Activated B cell treated with CpG ODN at 0.5 μM for 24 hours (primary cell): ENCODE measurements at regions not wholly inside any gene's neighbourhood (a gene's known extent, or its start where the extent isn't known, plus 50 kb on each side); places are given as distances from the start of the nearest gene placed in this dataset.

ENCODE experiments used
- ATAC-seq: fragments of 200-7000 bp; cut with Tn5 transposase; one replicate; pipeline ENCODE4 v1.10.0; 2021; ENCODE audit warnings: low read depth, mild to moderate bottlenecking, moderate library complexity
- CTCF ChIA-PET: fragments of 350-600 bp; sonication (Branson Sonifier 250); formaldehyde crosslinking; loops from one replicate; lab custom pipeline; 2021; ENCODE audit warnings: antibody characterized with exemption; lab: Charles Lee
- POLR2A ChIA-PET: fragments of 350-600 bp; sonication (Branson Sonifier 250); formaldehyde crosslinking; loops from one replicate; lab custom pipeline; 2021; ENCODE audit warnings: antibody characterized with exemption; lab: Charles Lee
- DNase-seq: peaks from one replicate; pipeline ENCODE4 v3.0.0; 2022
- H3K27ac Mint-ChIP-seq: one replicate; pipeline ENCODE4 v1.8.0; 2020; ENCODE audit warnings: mixed read lengths
- H3K27me3 Mint-ChIP-seq: one replicate; pipeline ENCODE4 v1.8.0; 2021; ENCODE audit warnings: mixed read lengths
- H3K36me3 Mint-ChIP-seq: one replicate; pipeline ENCODE4 v1.8.0; 2021; ENCODE audit warnings: low read depth, mixed read lengths
- H3K4me1 Mint-ChIP-seq: one replicate; pipeline ENCODE4 v1.8.0; 2021; ENCODE audit warnings: mixed read lengths
- H3K4me3 Mint-ChIP-seq: one replicate; pipeline ENCODE4 v1.8.0; 2020; ENCODE audit warnings: mild to moderate bottlenecking, mixed read lengths
- H3K9me3 Mint-ChIP-seq: one replicate; pipeline ENCODE4 v1.8.0; 2020; ENCODE audit warnings: mixed read lengths
- intact Hi-C: fragments of 100-400 bp; cut with micrococcal nuclease; formaldehyde crosslinking; loops from one replicate; pipeline ENCODE4 v1.15.1; 2024
- TF ChIP-seq, protein P1 (sequence below): fragments of 200-600 bp; IDR thresholded peaks from one replicate; pipeline ENCODE4 v1.8.0; 2022; ENCODE audit warnings: antibody characterized with exemption, mild to moderate bottlenecking

DNA sequence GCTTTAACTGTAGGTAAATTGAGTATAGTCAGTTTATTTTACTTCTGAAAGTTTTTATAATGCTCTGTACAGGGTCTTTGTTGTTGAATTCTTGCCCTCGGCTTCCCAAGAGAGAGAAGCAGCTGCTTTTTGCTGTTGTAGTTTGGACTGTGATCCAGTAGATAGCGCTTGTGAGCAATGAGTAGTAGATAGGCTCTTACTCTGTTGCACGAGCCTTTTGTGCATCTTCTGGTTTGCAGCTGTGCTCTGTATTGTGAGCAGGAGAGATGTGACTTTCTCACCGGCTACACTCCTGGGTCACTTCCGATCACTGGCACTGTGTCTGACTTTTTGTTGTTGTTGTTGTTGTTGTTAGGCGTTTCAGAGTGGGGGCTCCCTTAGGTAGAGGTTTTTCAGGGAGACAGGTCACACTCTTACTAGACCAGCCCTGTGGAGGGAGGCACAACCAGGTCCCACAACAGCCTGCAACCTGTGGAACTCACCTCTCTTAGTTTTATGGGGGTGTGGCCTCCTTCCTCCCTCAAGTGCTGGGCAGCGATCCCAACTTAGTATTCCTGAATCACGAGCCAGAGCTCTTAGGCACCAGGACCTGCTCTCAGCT is 822.1 kb upstream of the GALNTL6 start:
- intact Hi-C loops: loop anchor here (2.0 to 10.0 kb wide), 2 partner anchors 794 to 1212 kb away; no protein-coding TSS in a partner anchor
- ATAC-seq: no peak
- POLR2A ChIA-PET: no interaction called here

GRCh38 chr4:170988446-170988845 is 824.8 kb upstream of the GALNTL6 start:
- no peaks in the 10 kb centered on the region for H3K27me3 Mint-ChIP-seq
- CTCF ChIA-PET: no interaction called here
- TF ChIP-seq, protein P1, sequence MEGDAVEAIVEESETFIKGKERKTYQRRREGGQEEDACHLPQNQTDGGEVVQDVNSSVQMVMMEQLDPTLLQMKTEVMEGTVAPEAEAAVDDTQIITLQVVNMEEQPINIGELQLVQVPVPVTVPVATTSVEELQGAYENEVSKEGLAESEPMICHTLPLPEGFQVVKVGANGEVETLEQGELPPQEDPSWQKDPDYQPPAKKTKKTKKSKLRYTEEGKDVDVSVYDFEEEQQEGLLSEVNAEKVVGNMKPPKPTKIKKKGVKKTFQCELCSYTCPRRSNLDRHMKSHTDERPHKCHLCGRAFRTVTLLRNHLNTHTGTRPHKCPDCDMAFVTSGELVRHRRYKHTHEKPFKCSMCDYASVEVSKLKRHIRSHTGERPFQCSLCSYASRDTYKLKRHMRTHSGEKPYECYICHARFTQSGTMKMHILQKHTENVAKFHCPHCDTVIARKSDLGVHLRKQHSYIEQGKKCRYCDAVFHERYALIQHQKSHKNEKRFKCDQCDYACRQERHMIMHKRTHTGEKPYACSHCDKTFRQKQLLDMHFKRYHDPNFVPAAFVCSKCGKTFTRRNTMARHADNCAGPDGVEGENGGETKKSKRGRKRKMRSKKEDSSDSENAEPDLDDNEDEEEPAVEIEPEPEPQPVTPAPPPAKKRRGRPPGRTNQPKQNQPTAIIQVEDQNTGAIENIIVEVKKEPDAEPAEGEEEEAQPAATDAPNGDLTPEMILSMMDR: no peak
- DNase-seq: no peak
- no peaks in the 10 kb centered on the region for H3K36me3 Mint-ChIP-seq
- POLR2A ChIA-PET: no interaction called here
- no peaks in the 10 kb centered on the region for H3K4me1 Mint-ChIP-seq
- no peak overlapping the region for H3K4me3 Mint-ChIP-seq
- no peak for ATAC-seq
- intact Hi-C loops: loop anchor here (10.0 kb wide), 1 partner anchor 1046 kb away; no protein-coding TSS in a partner anchor
- no peak overlapping the region for H3K27ac Mint-ChIP-seq
- no peaks in the 10 kb centered on the region for H3K9me3 Mint-ChIP-seq

More for the DNA sequence above, 822.1 kb upstream of the GALNTL6 start:
- Mint-ChIP-seq H3K36me3 (no peaks in the 10 kb centered on the region), H3K27me3 (no peaks in the 10 kb centered on the region), H3K4me1 (no peaks in the 10 kb centered on the region), H3K27ac (no peak overlapping the region), H3K4me3 (no peak overlapping the region), H3K9me3 (no peaks in the 10 kb centered on the region)
- TF ChIP-seq, protein P1: no peak
- DNase-seq: no peak
- CTCF ChIA-PET: interaction anchor here (2.0 kb wide), 1 partner anchor 1212 kb away, joined by 4 read pairs; no protein-coding TSS in a partner anchor

GRCh38 chr4:170979736-170980135 is 833.5 kb upstream of the GALNTL6 start:
- ATAC-seq (no peak), DNase-seq (no peak)
- Mint-ChIP-seq H3K36me3 (no peaks in the 10 kb centered on the region), H3K4me1 (no peaks in the 10 kb centered on the region), H3K27me3 (no peaks in the 10 kb centered on the region), H3K9me3 (no peaks in the 10 kb centered on the region), H3K27ac (no peak overlapping the region), H3K4me3 (no peak overlapping the region)
- ChIA-PET POLR2A (no interaction called here), CTCF (no interaction called here)
- TF ChIP-seq, protein P1: no peak
- intact Hi-C loops: loop anchor here (10.0 kb wide), 1 partner anchor 1055 kb away; no protein-coding TSS in a partner anchor

- ChIA-PET CTCF (no interaction called here), POLR2A (no interaction called here)
- DNase-seq: no peak
- Mint-ChIP-seq H3K9me3 (no peaks in the 10 kb centered on the region), H3K27ac (no peak overlapping the region), H3K27me3 (no peaks in the 10 kb centered on the region), H3K36me3 (no peaks in the 10 kb centered on the region), H3K4me3 (no peak overlapping the region), H3K4me1 (no peaks in the 10 kb centered on the region)
- no peak for ATAC-seq
- TF ChIP-seq, protein P1: no peak
- intact Hi-C loops: no loop called here
These were observed 834.2 kb upstream of the GALNTL6 start for GRCh38 chr4:170978990-170979389.

- TF ChIP-seq, protein P1: no peak
- H3K4me3 Mint-ChIP-seq: no peak overlapping the region
- H3K4me1 Mint-ChIP-seq: no peaks in the 10 kb centered on the region
- POLR2A ChIA-PET: no interaction called here
- no peaks in the 10 kb centered on the region for H3K36me3 Mint-ChIP-seq
- H3K27me3 Mint-ChIP-seq: no peaks in the 10 kb centered on the region
- no peak overlapping the region for H3K27ac Mint-ChIP-seq
- no peaks in the 10 kb centered on the region for H3K9me3 Mint-ChIP-seq
- no peak for DNase-seq
- CTCF ChIA-PET: no interaction called here
- intact Hi-C loops: no loop called here
- no peak for ATAC-seq
These were observed 859.3 kb upstream of the AADAT start for GRCh38 chr4:170949084-170949483.
